ENCODE measurements at regions not wholly inside any gene's neighbourhood (a gene's known extent, or its start where the extent isn't known, plus 50 kb on each side); places are given as distances from the start of the nearest gene placed in this dataset.

GRCh38 chrX:116605576-116605975 lies 142.8 kb upstream of the CT83 start:
- no peaks in the 10 kb centered on the region for H3K27me3 ChIP-seq
- H3K27ac ChIP-seq = no peak overlapping the region
- H3K36me3 ChIP-seq = no peaks in the 10 kb centered on the region
- no peak for DNase-seq (ENCODE audit: low read depth in 1 of 2, low spot score in 1 of 2)
- H3K4me1 ChIP-seq (ENCODE audit: low read depth) = no peaks in the 10 kb centered on the region
- TF ChIP-seq, protein P1, sequence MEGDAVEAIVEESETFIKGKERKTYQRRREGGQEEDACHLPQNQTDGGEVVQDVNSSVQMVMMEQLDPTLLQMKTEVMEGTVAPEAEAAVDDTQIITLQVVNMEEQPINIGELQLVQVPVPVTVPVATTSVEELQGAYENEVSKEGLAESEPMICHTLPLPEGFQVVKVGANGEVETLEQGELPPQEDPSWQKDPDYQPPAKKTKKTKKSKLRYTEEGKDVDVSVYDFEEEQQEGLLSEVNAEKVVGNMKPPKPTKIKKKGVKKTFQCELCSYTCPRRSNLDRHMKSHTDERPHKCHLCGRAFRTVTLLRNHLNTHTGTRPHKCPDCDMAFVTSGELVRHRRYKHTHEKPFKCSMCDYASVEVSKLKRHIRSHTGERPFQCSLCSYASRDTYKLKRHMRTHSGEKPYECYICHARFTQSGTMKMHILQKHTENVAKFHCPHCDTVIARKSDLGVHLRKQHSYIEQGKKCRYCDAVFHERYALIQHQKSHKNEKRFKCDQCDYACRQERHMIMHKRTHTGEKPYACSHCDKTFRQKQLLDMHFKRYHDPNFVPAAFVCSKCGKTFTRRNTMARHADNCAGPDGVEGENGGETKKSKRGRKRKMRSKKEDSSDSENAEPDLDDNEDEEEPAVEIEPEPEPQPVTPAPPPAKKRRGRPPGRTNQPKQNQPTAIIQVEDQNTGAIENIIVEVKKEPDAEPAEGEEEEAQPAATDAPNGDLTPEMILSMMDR (IDR thresholded peaks at IDR 0.05; ENCODE audit: low read depth, low read length) = no peak
- H3K9me3 ChIP-seq (ENCODE audit: low read depth) = no peaks in the 10 kb centered on the region
- H3K4me3 ChIP-seq = no peak overlapping the region

DNA sequence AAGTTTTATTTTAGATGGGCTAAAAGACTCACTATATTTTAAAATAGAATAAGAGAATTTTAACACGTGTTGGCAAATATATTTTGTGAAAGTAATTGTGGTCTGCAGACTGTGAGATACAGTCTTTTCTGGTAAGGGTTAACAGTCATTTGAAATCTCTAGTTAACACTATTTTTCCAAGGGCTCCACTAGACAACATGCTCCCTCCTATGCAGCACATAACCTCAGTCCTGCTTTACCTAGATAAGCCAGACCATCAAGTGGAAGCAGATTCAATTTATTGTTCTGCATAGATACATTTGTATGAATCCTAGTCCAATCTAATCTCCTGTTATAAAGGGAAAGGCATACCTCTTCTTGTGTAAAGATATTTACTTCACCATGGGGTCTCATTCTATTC lies 133.2 kb upstream of the CT83 start:
- no peaks in the 10 kb centered on the region for H3K36me3 ChIP-seq
- H3K27ac ChIP-seq = no peak overlapping the region
- no peaks in the 10 kb centered on the region for H3K4me1 ChIP-seq (ENCODE audit: low read depth)
- no peaks in the 10 kb centered on the region for H3K27me3 ChIP-seq
- DNase-seq (ENCODE audit: low read depth in 1 of 2, low spot score in 1 of 2) = no peak
- H3K4me3 ChIP-seq = no peak overlapping the region
- no peaks in the 10 kb centered on the region for H3K9me3 ChIP-seq (ENCODE audit: low read depth)
- TF ChIP-seq, protein P1 (IDR thresholded peaks at IDR 0.05; ENCODE audit: low read depth, low read length) = no peak

All from cardiac muscle cell (in vitro differentiated cells and primary cell).